HG02623 (cell line): ENCODE measurements at regions not wholly inside any gene's neighbourhood (a gene's known extent, or its start where the extent isn't known, plus 50 kb on each side); places are given as distances from the start of the nearest gene placed in this dataset.
"Not testable (repeated sequence)": the region's sequence is repeated elsewhere in the genome, so short reads cannot be mapped to it uniquely, and the experiment has no call there.

ENCODE experiments used
- ATAC-seq: cut with Tn5 transposase; IDR thresholded peaks from one replicate; pipeline ENCODE4 v1.9.1; 2021; ENCODE audit warnings: moderate library complexity; ENCODE audit not compliant: unreplicated experiment

- no peak for ATAC-seq
Measured at GRCh38 chr13:48583859-48584311, 51.0 kb upstream of the RCBTB2 start.

GRCh38 chr13:48585456-48585840, 52.6 kb upstream of the RCBTB2 start:
- ATAC-seq: no peak

DNA sequence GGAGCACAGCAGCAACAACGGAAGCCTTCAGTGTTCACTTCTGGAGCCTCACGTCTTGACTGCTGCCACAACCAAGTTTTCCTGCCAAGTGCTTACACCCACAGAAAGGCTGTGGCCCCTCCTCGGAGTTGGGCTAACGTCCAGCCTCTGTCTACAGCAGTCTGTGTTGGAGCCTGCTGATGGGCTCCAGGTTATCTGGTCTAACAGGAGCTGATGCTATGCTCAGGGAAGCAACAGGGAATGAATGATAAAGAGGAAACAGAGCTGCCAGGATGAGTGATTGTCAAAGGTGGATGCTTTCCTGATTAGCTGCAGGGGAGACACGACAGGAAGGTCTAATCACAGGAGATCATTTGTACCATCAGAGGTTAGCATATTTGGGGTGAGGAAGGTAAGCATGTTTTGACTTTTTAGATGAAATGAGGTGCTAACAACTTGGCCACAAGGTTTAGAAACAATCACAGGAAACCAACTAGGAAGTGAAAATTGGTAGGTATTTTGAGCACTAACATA, 53.8 kb upstream of the RCBTB2 start:
- ATAC-seq: no peak

DNA sequence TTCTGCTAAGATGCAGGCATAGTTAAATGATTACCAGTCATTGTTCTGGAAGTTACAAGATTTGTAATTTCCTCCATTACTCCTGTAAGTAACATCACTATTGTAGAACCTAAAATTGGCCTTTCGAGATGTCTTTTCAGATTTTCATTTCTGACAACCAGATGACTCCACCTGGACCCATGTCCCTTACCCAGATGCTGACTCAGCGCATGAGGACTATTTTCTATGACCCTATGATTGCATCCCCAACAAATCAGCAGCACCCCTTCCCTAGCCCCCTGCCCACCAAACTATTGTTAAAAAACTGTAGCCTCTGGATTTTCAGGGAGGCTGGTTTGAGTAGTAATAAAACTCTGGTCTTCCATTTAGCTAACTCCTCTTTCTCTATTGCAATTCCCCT, 55.2 kb upstream of the RCBTB2 start:
- no peak for ATAC-seq

GRCh38 chr13:48590141-48590901, 57.4 kb upstream of the RCBTB2 start:
- no peak for ATAC-seq

DNA sequence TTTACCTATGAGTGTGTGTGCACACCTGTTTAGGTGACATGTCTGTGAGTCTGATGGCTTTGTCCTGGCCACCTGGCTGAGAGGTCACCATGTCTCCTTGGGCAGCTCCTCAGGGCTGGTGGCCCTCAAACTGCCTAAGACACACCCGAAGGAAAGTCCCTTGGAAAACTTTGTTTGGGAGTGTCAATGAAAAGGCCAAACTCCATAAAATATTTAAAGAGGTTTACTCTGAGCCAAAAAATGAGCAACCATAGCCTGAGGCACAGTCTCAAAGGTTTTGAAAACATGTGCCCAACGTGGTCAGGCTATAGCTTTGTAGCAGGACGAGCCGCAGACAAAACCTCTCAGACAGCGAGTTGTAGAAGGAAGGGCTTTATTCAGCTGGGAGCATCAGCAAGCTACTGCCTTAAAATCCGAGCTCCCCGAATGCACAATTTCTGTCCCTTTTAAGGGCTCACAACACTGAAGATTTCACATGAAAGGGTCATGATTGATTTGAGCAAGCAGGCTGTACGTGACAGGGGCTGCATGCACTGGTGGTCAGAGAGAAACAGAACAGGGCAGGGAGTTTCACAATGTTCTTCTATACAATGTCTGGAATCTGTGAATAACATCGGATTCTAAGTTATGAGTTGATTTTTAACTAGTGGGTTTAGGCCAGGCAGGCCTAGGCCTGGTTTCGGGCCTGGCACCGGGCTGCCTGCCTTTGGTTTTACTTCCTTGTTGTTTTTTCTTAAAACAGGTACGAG, 58.4 kb upstream of the RCBTB2 start:
- not testable (repeated sequence) for ATAC-seq

- ATAC-seq: no peak
Measured at GRCh38 chr13:48591889-48592687, 59.2 kb upstream of the RCBTB2 start.

DNA sequence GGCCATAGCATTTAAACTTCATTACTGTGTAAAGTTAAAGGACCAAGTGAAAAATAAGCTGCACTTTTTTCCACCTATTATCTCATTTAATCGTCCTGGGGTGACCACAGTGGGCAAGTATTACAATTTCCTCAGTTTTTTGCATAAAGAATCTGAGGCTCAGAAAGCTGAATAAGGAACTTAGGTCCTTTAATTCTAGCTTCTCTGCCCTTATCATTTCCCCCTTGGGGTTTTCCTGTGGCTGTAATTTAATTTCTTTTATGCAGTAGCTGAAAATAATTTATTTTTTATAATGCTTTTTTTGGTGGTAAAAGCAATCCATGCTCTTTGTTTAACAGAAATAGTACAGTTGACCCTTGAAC, 59.8 kb upstream of the RCBTB2 start:
- no peak for ATAC-seq

DNA sequence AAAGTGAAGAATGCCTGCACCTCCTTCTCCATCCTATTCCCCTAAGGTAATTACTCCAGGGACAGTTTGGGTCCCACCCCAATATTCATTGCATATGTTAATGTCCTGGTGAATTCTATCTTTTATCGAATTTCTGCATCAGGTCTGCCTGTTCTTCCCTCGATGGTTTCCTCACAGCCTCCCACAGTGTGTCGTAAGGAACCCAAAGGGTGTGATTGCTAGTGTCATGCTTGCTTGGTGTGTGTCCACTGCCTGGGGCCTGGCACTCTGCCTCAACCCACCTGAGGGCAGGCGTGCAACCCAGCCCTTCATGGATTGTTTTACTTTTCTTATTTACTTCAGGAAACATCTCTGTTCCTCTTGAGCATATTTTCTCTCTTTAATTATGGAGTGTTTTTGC, 60.2 kb upstream of the CYSLTR2 start:
- no peak for ATAC-seq

DNA sequence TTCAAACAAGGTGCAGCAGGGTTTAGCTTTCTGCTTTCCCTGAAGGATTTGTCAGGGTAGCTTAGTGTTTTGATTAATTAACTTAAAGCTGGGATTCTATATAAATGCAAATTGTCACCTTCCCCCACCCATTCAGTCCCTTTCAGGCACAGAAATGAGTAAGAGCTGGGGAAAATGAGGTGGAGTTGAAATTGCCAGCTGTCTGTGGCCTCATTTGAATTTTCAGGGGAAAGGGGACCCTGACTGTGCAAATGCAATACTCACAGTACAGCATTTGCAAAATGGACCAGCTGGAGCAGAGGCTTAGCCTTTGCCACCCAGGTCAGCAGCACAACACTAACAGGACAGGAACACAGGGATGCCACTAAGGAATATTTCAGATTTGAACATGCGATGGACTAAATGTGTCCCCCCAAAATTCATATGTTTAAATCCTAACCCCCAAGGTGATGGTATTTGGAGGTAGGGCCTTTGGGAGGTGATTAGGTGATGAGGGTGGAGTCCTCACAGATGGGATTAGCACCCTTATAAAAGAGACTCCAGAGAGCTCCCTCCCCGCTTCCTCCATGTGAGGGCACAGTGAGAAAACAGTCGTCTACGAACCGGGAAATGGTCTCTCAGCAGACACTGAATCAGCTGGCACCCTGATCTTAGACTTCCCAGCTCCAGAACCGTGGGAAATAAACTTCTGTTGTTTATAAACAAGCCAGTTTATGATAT, 59.5 kb upstream of the CYSLTR2 start:
- peak; percentile 61 for ATAC-seq

DNA sequence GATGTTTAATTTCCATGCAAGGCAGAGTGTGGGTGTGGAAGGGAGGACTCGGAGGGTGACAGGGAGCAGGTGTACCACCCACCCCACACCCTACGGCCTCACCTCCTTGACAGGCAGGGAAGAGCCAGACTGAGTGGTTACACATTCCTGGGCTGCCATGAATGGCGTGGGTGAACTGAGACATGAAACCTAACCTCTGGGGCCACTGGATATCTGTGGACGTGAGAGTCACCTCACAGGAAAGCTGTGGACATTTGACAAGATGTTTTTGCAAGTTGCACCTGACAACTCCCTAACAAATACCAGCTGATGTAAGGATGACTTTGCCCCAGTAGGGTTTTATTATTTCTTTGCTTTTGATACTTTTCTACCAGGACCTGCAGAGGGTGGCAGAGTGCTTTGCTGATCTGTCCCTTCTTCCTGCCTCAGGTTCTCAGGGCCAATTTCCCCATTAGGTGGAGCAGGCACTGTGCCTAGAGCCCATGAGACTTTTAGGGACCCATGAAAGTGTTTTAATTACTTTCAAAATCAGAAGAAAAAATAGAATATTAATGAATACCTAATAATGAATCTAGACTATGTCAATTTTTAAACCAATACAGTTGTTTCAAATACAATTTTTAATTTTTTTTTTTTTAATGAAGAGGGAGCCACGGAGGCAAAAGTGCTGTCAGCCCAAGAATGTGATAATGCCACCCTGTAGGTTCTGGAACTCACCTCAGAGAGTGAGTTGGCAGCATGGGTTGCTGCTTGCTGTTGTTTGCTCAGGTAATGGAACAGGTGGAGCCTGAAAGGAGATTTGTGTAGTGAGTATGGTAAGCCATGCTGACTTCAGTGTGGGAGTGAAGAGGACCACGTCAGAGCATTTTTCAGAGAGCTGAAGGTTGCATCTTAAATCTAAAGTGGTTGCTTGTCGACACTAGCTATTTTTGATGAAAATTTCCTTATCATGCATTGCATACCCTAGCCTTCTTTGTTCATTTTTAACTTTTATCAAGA, 58.0 kb upstream of the CYSLTR2 start:
- ATAC-seq: no peak

- ATAC-seq: no peak
Measured at GRCh38 chr13:48600374-48601364, 53.1 kb upstream of the CYSLTR2 start.

DNA sequence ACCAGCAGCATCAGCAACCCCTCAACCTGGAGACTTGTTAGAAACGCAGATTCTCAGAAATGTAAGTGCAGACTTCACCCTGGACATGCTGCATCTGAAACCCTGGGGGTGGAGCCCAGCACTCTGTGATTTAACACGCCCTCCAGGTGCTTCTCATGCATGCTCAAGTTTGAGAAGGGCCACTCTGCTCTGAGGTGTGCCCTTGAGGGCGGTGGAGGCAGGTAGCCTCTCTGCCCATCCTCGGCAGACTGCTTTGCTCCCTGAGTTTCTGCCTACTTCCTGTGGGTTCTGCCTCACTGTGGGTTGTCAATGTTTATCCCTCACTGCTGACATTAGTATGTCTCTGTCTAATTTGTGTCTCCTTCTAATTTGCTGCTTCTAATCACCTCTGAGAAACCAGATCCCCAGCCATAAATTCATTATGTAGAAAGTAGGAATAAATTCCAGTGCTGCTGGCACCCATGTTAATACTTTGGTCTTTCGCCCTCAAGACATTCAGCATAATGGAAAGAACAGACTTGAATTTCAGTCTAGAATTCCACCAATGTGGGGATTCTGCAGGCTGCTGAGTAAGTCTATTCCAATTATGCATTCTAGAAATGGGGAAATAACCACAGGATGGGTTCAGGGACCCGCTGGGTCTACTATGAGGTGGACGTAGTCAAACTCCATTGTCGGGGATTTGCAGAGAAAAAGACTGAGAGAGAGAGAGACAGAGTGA, 51.3 kb upstream of the CYSLTR2 start:
- no peak for ATAC-seq

GRCh38 chr13:48603375-48603774, 50.4 kb upstream of the CYSLTR2 start:
- ATAC-seq: no peak
